ENCODE measurements at regions not wholly inside any gene's neighbourhood (a gene's known extent, or its start where the extent isn't known, plus 50 kb on each side); places are given as distances from the start of the nearest gene placed in this dataset.
"Not testable (repeated sequence)": the region's sequence is repeated elsewhere in the genome, so short reads cannot be mapped to it uniquely, and the experiment has no call there.

GRCh38 chr9:102728946-102729345 lies 266.2 kb upstream of the CYLC2 start:
- no peak for TF ChIP-seq CTCF (IDR thresholded peaks at IDR 0.05; ENCODE audit: low read depth, low read length)

GRCh38 chr9:102714184-102714583 lies 280.9 kb upstream of the CYLC2 start:
- Histone ChIP-seq H3K4me1 (no peaks in the 10 kb centered on the region), H3K9me3 (no peaks in the 10 kb centered on the region), H3K27me3 (no peaks in the 10 kb centered on the region), H3K4me3 (ENCODE audit: low read depth, low read length) (no peak overlapping the region), H3K36me3 (no peaks in the 10 kb centered on the region)
- DNase-seq, result no peak
- no peak for TF ChIP-seq CTCF (IDR thresholded peaks at IDR 0.05; ENCODE audit: low read depth, low read length)

More at GRCh38 chr9:102728946-102729345, 266.2 kb upstream of the CYLC2 start:
- H3K4me3 ChIP-seq (ENCODE audit: low read depth, low read length), result no peak overlapping the region
- H3K9me3 ChIP-seq, result no peaks in the 10 kb centered on the region
- no peak for DNase-seq
- no peaks in the 10 kb centered on the region for H3K27me3 ChIP-seq
- no peaks in the 10 kb centered on the region for H3K36me3 ChIP-seq
- H3K4me1 ChIP-seq, result no peaks in the 10 kb centered on the region

GRCh38 chr9:102712910-102713309 lies 282.2 kb upstream of the CYLC2 start:
- DNase-seq; H3K9me3 ChIP-seq; H3K4me3 ChIP-seq (ENCODE audit: low read depth, low read length); H3K27me3 ChIP-seq; H3K36me3 ChIP-seq; H3K4me1 ChIP-seq: not testable (repeated sequence)

- no peak for TF ChIP-seq CTCF (IDR thresholded peaks at IDR 0.05; ENCODE audit: low read depth, low read length)
- Histone ChIP-seq H3K4me1 (no peaks in the 10 kb centered on the region), H3K9me3 (no peaks in the 10 kb centered on the region), H3K27me3 (no peaks in the 10 kb centered on the region), H3K36me3 (no peaks in the 10 kb centered on the region), H3K4me3 (ENCODE audit: low read depth, low read length) (no peak overlapping the region)
- DNase-seq, result no peak
Measured at GRCh38 chr9:102700936-102701335, 294.2 kb upstream of the CYLC2 start.

GRCh38 chr9:102669220-102669619 lies 325.9 kb upstream of the CYLC2 start:
- no peaks in the 10 kb centered on the region for H3K9me3 ChIP-seq
- no peaks in the 10 kb centered on the region for H3K36me3 ChIP-seq
- no peaks in the 10 kb centered on the region for H3K27me3 ChIP-seq
- no peak for TF ChIP-seq CTCF (IDR thresholded peaks at IDR 0.05; ENCODE audit: low read depth, low read length)
- H3K4me1 ChIP-seq, result no peaks in the 10 kb centered on the region
- H3K4me3 ChIP-seq (ENCODE audit: low read depth, low read length), result no peak overlapping the region
- DNase-seq, result no peak

- Histone ChIP-seq H3K4me1 (no peaks in the 10 kb centered on the region), H3K4me3 (ENCODE audit: low read depth, low read length) (no peak overlapping the region), H3K9me3 (no peaks in the 10 kb centered on the region; the same call in 1 of the 2 replicates), H3K36me3 (no peaks in the 10 kb centered on the region), H3K27me3 (no peaks in the 10 kb centered on the region)
- TF ChIP-seq CTCF (IDR thresholded peaks at IDR 0.05; ENCODE audit: low read depth, low read length), result no peak
- DNase-seq, result no peak
Measured at GRCh38 chr9:102652471-102652870, 342.7 kb upstream of the CYLC2 start.

GRCh38 chr9:102650896-102651295 lies 344.2 kb upstream of the CYLC2 start:
- Histone ChIP-seq H3K4me1 (no peaks in the 10 kb centered on the region), H3K4me3 (ENCODE audit: low read depth, low read length) (no peak overlapping the region), H3K27me3 (no peaks in the 10 kb centered on the region), H3K9me3 (no peaks in the 10 kb centered on the region; the same call in 1 of the 2 replicates), H3K36me3 (no peaks in the 10 kb centered on the region)
- no peak for TF ChIP-seq CTCF (IDR thresholded peaks at IDR 0.05; ENCODE audit: low read depth, low read length)
- no peak for DNase-seq

All from BE2C (cell line).